ENCODE measurements at regions not wholly inside any gene's neighbourhood (a gene's known extent, or its start where the extent isn't known, plus 50 kb on each side); places are given as distances from the start of the nearest gene placed in this dataset.

- no peak for DNase-seq (ENCODE audit: low read depth in 2 of 2)
Observed at GRCh38 chr12:93134175-93134890, 205.2 kb upstream of the EEA1 start.

DNA sequence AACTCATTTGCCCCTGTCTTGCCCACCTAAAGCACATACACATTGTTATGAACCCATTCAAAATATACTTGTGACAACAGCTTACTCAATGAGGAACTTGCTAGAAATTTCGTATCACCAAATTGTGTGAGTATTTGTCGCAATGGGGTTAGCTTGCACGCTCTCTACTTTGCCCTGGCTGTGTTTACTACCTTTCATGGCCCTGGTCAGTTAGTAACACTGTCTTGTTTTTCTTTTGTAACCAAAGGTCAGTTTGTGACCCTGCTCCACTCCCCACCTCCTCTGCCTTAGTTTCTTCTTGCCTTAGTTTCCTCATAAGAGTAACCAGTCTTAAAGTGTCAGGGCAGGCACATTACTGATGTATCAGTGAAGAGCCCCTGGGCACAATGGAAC, 205.8 kb upstream of the EEA1 start:
- no peak for DNase-seq (ENCODE audit: low read depth in 2 of 2)

- no peak for DNase-seq (ENCODE audit: low read depth in 2 of 2)
Observed at GRCh38 chr12:93135286-93136239, 206.5 kb upstream of the EEA1 start.

DNA sequence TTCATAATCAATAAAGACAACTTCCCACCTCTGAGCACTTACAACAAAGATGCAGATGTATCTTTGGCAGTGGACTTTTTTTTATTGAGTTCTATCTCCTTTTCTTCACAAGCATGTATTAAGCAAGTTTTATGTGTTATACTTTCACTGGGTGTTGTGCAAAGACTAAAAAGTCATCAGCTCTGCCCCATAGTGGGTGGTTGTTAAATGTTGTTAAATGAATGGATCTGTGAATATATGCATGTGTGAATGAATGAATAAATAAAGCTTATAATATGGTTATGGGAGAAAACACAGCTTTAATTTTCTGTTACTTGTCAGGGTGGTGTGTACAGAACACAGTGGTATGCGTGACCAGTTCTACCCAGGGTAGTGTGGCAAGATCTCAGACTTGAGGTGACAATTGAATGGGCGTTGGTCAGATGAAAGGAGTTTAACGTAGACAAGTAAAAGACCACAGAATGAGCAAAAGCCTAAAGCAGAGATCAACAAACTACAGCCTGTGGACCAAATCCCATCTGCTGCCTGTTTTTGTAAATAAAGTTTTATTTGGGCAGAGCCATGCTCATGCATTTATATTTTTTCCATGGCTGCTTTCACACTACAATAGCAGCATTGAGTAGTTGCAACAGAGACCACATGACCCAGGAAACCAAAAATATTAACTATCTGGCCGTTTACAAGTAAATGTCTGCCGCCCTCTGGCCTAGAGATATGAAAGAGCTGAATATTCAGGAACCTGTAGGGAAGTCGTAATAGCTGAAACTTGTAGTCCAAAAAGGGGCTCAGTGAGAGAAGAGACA, 207.4 kb upstream of the EEA1 start:
- no peak for DNase-seq (ENCODE audit: low read depth in 2 of 2)

DNA sequence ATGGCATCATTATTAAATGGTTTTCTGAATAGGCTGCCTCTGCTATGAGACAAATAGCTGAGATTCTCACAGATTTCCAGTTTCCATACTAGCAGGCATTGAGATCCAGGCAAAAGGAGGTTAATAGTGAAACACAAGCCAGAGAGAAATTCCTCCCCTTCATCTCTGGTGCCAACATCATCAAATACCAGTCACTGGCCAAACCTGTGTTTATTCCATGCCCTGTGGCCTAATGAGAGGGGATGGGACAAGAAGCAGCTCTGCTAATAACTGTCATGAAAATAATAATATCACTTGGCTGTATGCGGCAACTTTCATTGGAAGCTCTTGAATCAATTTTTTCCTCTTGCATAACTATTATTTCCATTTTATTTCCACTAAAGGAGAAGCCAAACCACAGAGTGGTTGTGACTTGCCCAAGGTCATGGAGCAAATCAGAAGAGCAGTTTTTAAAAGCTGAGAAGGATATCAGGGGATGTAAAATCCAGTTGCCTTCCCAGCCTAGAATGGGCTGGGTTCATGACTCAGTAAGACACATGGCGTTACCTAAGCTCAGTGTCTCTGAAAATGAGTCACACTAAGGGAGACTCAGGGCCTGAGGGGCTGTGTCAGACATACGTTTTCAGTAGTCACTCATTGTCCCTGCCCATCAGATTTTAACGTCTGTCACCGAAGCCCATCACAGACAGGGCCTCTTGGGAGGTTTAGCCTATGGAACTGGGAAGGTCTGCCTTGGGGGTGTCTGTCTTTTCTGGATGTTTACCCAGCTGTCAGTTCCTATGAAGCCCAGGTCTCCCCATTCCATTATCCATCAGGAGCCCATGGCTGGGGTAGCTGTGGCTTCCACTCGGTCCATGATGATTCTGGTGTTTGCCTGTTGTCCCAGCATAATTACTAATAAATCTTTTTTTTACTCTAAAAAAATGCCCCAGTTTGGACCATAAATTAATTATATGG, 208.8 kb upstream of the EEA1 start:
- DNase-seq (ENCODE audit: low read depth in 2 of 2) = no peak

- no peak for DNase-seq (ENCODE audit: low read depth in 2 of 2)
Observed at GRCh38 chr12:93139028-93139665, 210.1 kb upstream of the EEA1 start.

- no peak for DNase-seq (ENCODE audit: low read depth in 2 of 2)
Observed at GRCh38 chr12:93140325-93140724, 211.2 kb upstream of the EEA1 start.

DNA sequence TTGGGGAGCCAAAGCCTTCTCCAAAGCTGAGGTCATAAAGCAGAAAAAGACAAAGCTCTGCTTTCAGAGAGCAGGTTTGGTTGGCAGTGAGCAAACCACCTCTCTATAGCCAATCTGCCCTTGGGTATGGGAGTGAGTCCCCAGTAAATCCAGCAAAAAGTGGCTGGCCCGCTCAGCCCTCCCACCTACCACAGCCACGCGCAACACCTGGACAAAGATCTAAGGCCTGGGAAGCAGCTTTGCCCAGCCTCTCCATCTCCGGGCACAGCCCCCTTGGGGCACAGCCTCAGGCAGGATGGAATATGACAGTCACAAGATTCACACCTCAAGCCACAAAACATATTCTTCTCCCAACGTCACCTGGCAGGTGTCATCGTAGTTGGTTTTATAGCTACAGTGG, 211.7 kb upstream of the EEA1 start:
- DNase-seq (ENCODE audit: low read depth in 2 of 2) = no peak

- no peak for DNase-seq (ENCODE audit: low read depth in 2 of 2)
Observed at GRCh38 chr12:93142881-93143280, 213.8 kb upstream of the EEA1 start.

DNA sequence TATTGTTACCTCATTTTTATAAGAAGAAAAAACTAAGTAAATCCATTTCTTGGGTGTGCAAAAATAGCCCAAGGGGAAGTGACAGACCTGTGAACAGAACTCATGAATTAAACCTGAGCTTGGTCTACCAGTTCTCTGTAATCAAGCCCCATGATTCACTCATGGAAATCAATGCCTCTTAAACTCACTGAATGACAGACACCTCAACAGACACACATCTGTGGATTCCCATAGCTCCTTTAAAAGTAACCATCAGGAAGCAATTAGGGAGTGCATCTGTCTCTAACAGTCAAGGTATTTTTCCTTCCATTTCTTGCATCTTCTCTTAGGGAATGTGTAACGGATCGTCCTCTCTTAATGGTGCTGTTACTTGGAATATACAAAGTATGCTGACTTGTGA, 215.0 kb upstream of the EEA1 start:
- DNase-seq (ENCODE audit: low read depth in 2 of 2) = no peak

GRCh38 chr12:93145086-93145485, 216.0 kb upstream of the EEA1 start:
- DNase-seq (ENCODE audit: low read depth in 2 of 2) = no peak

DNA sequence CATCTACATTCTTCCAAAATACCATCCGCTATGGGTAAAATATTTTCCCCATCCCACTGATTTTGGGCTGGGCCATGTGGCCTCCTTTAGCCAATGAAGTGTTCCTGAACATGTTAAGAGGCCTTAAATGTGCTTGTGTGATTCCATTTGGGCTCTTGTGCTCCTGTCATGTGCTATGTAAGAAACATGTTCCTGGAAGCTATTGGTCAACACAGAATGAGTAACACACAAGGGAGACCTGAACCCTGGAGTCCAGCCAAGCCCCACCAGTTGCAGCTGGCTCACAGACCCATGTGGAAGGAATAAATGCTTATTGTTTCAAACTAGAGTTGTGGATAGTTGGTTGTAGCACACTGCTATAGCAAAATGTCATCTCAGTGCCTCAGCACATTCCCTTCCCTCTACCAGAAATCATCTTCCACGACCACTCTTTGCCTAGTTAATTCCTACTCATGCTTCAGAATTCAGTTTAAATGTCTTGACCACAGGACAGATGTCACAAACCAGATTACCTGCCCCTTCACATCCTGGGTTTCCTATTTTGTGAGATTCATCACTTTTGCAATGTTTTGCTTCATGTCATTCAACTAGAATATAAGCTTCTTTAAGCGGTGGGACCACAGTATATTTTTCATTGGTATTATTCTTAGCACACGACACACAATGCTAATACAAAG, 217.3 kb upstream of the EEA1 start:
- DNase-seq (ENCODE audit: low read depth in 2 of 2) = no peak

DNA sequence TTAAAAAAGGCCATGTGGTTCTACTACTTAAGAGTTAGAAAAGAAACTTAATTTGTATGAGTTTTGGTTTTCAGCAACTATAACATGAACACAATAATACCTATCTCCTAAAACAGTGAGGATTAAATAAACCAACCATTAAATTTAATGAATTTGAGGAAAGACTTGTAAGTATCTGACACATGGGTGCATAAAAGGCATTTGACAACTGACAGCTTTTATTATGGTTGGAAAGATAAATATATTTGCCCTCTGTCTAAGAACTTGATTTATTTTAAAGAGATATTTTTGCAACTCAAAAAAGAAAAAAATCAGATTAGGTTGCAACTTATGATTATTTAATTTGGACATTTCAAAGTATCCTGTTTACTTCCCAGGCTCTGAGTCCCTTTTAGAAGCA, 217.9 kb upstream of the EEA1 start:
- no peak for DNase-seq (ENCODE audit: low read depth in 2 of 2)

- no peak for DNase-seq (ENCODE audit: low read depth in 2 of 2)
Observed at GRCh38 chr12:93148412-93148811, 219.3 kb upstream of the EEA1 start.

DNA sequence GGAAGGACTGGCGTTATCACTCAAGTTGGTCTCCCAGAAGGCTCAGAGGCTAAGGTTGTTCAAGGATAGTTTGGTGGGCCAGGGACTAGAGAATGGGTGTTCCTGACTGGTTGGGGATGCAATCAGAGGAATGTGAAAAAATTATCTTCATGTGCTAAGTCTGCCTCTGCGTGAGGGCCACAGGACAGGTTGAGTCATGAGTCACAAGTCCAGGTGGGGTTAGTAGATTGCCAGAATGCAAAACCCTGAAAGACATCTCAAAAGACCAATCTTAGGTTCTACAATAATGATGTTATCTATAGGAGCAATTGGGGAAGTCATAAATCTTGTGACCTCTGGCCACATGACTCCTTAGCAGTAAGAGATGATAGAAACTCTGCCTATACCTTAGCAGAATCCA, 220.1 kb upstream of the EEA1 start:
- DNase-seq (ENCODE audit: low read depth in 2 of 2) = no peak

DNA sequence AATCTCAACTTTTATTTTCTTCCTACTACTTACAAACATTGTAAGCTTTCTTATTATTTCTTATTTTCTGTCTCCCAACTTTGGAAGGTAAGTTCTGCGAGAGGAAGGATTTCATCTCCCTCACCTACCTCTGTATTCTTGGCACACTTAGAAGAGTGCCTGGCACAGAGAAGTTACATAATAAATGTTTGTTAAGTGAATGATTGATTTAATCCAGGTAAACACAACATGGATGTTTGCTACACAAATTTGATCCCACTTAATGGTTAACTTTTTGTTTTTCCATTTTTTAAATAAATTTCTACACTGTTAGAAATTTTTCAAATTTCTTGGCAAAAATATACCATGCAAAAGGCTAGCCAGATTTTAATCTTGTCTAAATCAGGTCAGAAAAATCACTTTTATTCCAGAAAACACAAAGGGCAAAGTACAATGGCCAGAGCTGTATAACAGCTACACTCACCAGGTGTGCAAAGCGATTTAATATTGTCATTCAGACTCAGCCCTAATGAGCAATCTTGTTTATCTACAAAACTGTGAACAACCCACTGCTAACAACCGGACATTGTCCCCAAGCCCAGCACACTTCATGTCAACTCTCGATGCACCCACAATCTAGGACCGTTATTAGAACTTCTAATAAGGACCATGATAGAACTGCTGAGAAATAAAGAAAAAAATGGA, 222.1 kb upstream of the EEA1 start:
- DNase-seq (ENCODE audit: low read depth in 2 of 2) = no peak

DNA sequence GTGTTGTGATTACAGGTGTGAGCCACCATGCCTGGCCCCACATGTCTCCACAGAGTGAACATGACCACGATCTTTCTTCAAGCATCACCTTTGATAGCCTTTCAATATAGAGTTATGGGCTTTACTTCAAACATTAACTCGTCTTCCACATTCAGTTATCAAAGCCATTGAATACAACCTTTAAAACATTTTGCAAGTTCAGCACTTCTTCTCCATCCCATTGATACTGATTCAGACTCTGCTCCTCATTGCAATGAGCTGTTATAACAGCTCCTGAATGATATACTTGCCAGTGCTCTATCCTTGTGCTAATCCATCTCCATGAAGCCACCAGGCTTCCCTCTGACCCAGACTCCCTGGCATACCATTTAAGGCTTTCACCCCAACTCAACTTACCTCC, 223.5 kb upstream of the EEA1 start:
- DNase-seq (ENCODE audit: low read depth in 2 of 2) = no peak

- no peak for DNase-seq (ENCODE audit: low read depth in 2 of 2)
Observed at GRCh38 chr12:93153321-93153720, 224.2 kb upstream of the EEA1 start.

GRCh38 chr12:93154096-93154728, 223.5 kb upstream of the NUDT4 start:
- no peak for DNase-seq (ENCODE audit: low read depth in 2 of 2)

Data from activated CD4-positive, alpha-beta T cell treated with anti-CD3 and anti-CD28 coated beads for 24 hours (primary cell).